Small intestine (tissue), 7 donors: ENCODE measurements at regions not wholly inside any gene's neighbourhood (a gene's known extent, or its start where the extent isn't known, plus 50 kb on each side); places are given as distances from the start of the nearest gene placed in this dataset.

Experiments used
- DNase-seq, 2 donors: peaks; one replicate each; pipeline versions ENCODE4 v3.0.0 to v3.0.0-alpha.2; 2013
- FAIRE-seq: peaks from 2 replicates; lab custom pipeline; 2012; peaks lifted over from hg19 to GRCh38; lab: Jason Lieb, UNC
- H3K27ac ChIP-seq, 3 donors: one replicate each; pipeline ENCODE4 v1.5.1; 2013; ENCODE audit warnings: low read length in 2 of 3, mild to moderate bottlenecking in 2 of 3, control low read depth in 1 of 3, inconsistent platforms in 1 of 3, low read depth in 1 of 3, moderate library complexity in 1 of 3
- H3K27me3 ChIP-seq, 3 donors: one replicate each; pipeline ENCODE4 v1.6.1; 2013; ENCODE audit warnings: low read length in 3 of 3, inconsistent platforms in 1 of 3; ENCODE audit not compliant: control insufficient read depth in 3 of 3, insufficient read depth in 3 of 3
- H3K36me3 ChIP-seq, 3 donors: one replicate each; pipeline ENCODE4 v1.6.1; 2013; ENCODE audit warnings: low read length in 3 of 3, inconsistent platforms in 1 of 3, low read depth in 1 of 3, mild to moderate bottlenecking in 1 of 3, moderate library complexity in 1 of 3; ENCODE audit not compliant: control insufficient read depth in 3 of 3, insufficient read depth in 2 of 3
- H3K4me1 ChIP-seq, 3 donors: one replicate each; pipeline ENCODE4 v1.6.1; 2013; ENCODE audit warnings: low read length in 2 of 3, inconsistent platforms in 1 of 3, low read depth in 1 of 3, mild to moderate bottlenecking in 1 of 3, moderate library complexity in 1 of 3; ENCODE audit not compliant: control insufficient read depth in 3 of 3, insufficient read depth in 2 of 3
- H3K4me3 ChIP-seq, 3 donors: one replicate each; pipeline ENCODE4 v1.5.1; 2013; ENCODE audit warnings: low read length in 3 of 3, control low read depth in 1 of 3, inconsistent platforms in 1 of 3, low read depth in 1 of 3, mild to moderate bottlenecking in 1 of 3, moderate library complexity in 1 of 3
- H3K9me3 ChIP-seq, 2 donors: one replicate each; pipeline ENCODE4 v1.6.1; 2013; ENCODE audit warnings: low read depth in 1 of 2, low read length in 1 of 2; ENCODE audit not compliant: control insufficient read depth in 2 of 2, insufficient read depth in 1 of 2
- WGBS, 3 donors: extraction: QIAGEN DNeasy Blood & Tissue Kit; methylation state at CpG; one replicate each; pipeline ENCODE4 v1.1.7; 2013; 5-methylcytosine and 5-hydroxymethylcytosine counted together
- donor health status: healthy with polysubstance abuse.
- donor health status: control.
- donor health status: control.
- donor health status: Bipolar disorder and iron deficiency.
- donor health status: healthy.

GRCh38 chr5:19048726-19049125 lies 939.3 kb downstream of the CDH18 start:
- Histone ChIP-seq H3K36me3 (no peaks in the 10 kb centered on the region), H3K4me1 (no peaks in the 10 kb centered on the region), H3K9me3 (peaks cover 2 to 5% of the 10 kb centered on the region in 2 donors), H3K4me3 (no peak overlapping the region), H3K27me3 (no peaks in the 10 kb centered on the region), H3K27ac (no peak overlapping the region)
- 27 to 40% (median 35%) methylated on average over 3 of the region's 3 CpGs for WGBS, 3 donors
- FAIRE-seq (no peak), DNase-seq (no peak)

GRCh38 chr5:19058216-19058615 lies 929.8 kb downstream of the CDH18 start:
- no peaks in the 10 kb centered on the region for H3K36me3 ChIP-seq
- H3K9me3 ChIP-seq, result peaks cover under 1 to 2% of the 10 kb centered on the region in 2 donors
- no peaks in the 10 kb centered on the region for H3K4me1 ChIP-seq
- DNase-seq (no peak), FAIRE-seq (no peak)
- 84 to 96% (median 92%) methylated on average over 2 of the region's 2 CpGs for WGBS, 3 donors
- H3K27ac ChIP-seq, result no peak overlapping the region
- H3K27me3 ChIP-seq, result no peaks in the 10 kb centered on the region
- H3K4me3 ChIP-seq, result no peak overlapping the region

GRCh38 chr5:19064094-19064493 lies 923.9 kb downstream of the CDH18 start:
- Histone ChIP-seq H3K27me3 (no peaks in the 10 kb centered on the region), H3K36me3 (no peaks in the 10 kb centered on the region), H3K27ac (no peak overlapping the region), H3K9me3 (no peaks in the 10 kb centered on the region), H3K4me1 (no peaks in the 10 kb centered on the region), H3K4me3 (no peak overlapping the region)
- DNase-seq (no peak), FAIRE-seq (no peak)

GRCh38 chr5:19067741-19068140 lies 920.3 kb downstream of the CDH18 start:
- H3K27me3 ChIP-seq, result no peaks in the 10 kb centered on the region
- DNase-seq (no peak), FAIRE-seq (no peak)
- no peaks in the 10 kb centered on the region for H3K36me3 ChIP-seq
- no peak overlapping the region for H3K4me3 ChIP-seq
- H3K4me1 ChIP-seq, result no peaks in the 10 kb centered on the region
- H3K9me3 ChIP-seq, result no peaks in the 10 kb centered on the region
- WGBS, 3 donors, result 66 to 77% (median 71%) methylated on average over 1 of the region's 1 CpG
- H3K27ac ChIP-seq, result no peak overlapping the region

GRCh38 chr5:19098434-19098833 lies 889.6 kb downstream of the CDH18 start:
- FAIRE-seq (no peak), DNase-seq (no peak)
- no peaks in the 10 kb centered on the region for H3K36me3 ChIP-seq

GRCh38 chr5:19099195-19099594 lies 888.8 kb downstream of the CDH18 start:
- 67 to 79% (median 71%) methylated on average over 1 of the region's 1 CpG for WGBS, 3 donors
- no peak for FAIRE-seq
- H3K9me3 ChIP-seq, result no peaks in the 10 kb centered on the region

More at GRCh38 chr5:19098434-19098833, 889.6 kb downstream of the CDH18 start:
- Histone ChIP-seq H3K4me3 (no peak overlapping the region), H3K9me3 (no peaks in the 10 kb centered on the region), H3K27ac (no peak overlapping the region), H3K4me1 (no peaks in the 10 kb centered on the region), H3K27me3 (no peaks in the 10 kb centered on the region)

GRCh38 chr5:19104948-19105347 lies 883.1 kb downstream of the CDH18 start:
- WGBS, 3 donors, result 83 to 89% (median 85%) methylated on average over 1 of the region's 1 CpG
- no peak for FAIRE-seq
- DNase-seq, result no peak

More at GRCh38 chr5:19099195-19099594, 888.8 kb downstream of the CDH18 start:
- Histone ChIP-seq H3K27ac (no peak overlapping the region), H3K27me3 (no peaks in the 10 kb centered on the region), H3K36me3 (no peaks in the 10 kb centered on the region), H3K4me1 (no peaks in the 10 kb centered on the region), H3K4me3 (no peak overlapping the region)
- DNase-seq, result no peak

GRCh38 chr5:19122923-19123322 lies 865.1 kb downstream of the CDH18 start:
- FAIRE-seq (peak; percentile 23), DNase-seq (no peak)
- H3K27me3 ChIP-seq, result no peaks in the 10 kb centered on the region
- H3K36me3 ChIP-seq, result no peaks in the 10 kb centered on the region
- H3K9me3 ChIP-seq, result no peaks in the 10 kb centered on the region
- H3K4me1 ChIP-seq, result no peaks in the 10 kb centered on the region
- WGBS, 3 donors, result 78 to 84% (median 82%) methylated on average over 1 of the region's 1 CpG
- H3K4me3 ChIP-seq, result no peak overlapping the region
- H3K27ac ChIP-seq, result no peak overlapping the region

More at GRCh38 chr5:19104948-19105347, 883.1 kb downstream of the CDH18 start:
- no peaks in the 10 kb centered on the region for H3K9me3 ChIP-seq
- no peak overlapping the region for H3K4me3 ChIP-seq
- no peaks in the 10 kb centered on the region for H3K27me3 ChIP-seq
- H3K27ac ChIP-seq, result no peak overlapping the region
- H3K4me1 ChIP-seq, result no peaks in the 10 kb centered on the region
- H3K36me3 ChIP-seq, result no peaks in the 10 kb centered on the region

- peaks cover 0 to 6% of the 10 kb centered on the region in 2 donors for H3K9me3 ChIP-seq
- H3K4me3 ChIP-seq, result no peak overlapping the region
- DNase-seq (no peak), FAIRE-seq (no peak)
- WGBS, 3 donors, result 41 to 51% (median 42%) methylated on average over 5 of the region's 5 CpGs
- H3K4me1 ChIP-seq, result no peaks in the 10 kb centered on the region
- H3K27ac ChIP-seq, result no peak overlapping the region
- H3K27me3 ChIP-seq, result no peaks in the 10 kb centered on the region
- no peaks in the 10 kb centered on the region for H3K36me3 ChIP-seq
Observed at GRCh38 chr5:19125956-19126713, 861.9 kb downstream of the CDH18 start.
